ENCODE measurements at regions not wholly inside any gene's neighbourhood (a gene's known extent, or its start where the extent isn't known, plus 50 kb on each side); places are given as distances from the start of the nearest gene placed in this dataset.
"Not testable (repeated sequence)": the region's sequence is repeated elsewhere in the genome, so short reads cannot be mapped to it uniquely, and the experiment has no call there.

DNA sequence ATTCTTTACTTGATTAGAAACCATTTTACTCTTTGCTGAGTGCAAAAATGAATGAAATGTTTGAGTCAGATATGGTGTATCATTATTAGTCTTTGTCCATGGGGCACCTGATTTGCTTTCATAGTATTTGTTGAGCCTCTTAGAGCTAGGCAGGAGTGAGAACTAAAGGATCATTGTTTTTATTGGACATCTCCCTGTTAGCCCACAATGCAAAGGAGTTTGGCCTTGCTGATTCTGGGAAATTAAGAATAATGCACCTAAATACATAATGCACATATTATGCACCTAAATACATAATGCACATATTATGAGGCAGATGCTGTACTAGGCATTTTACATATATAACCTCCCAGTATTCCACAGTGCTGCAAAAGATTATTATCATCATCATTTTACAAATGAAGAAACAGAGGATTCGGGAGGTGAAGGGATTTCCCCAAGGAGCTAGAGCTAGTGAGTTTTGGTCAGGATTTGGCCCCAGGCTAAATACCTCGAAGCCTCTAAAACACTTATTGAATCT lies 113.0 kb upstream of the LIFR start:
- no peak for DNase-seq (ENCODE audit: low read depth)
- in situ Hi-C loops (cut with HindIII; ENCODE audit: low pct_unique_long_range_greater_than_20kb, low sequenced_read_pairs), result no loop called here

DNA sequence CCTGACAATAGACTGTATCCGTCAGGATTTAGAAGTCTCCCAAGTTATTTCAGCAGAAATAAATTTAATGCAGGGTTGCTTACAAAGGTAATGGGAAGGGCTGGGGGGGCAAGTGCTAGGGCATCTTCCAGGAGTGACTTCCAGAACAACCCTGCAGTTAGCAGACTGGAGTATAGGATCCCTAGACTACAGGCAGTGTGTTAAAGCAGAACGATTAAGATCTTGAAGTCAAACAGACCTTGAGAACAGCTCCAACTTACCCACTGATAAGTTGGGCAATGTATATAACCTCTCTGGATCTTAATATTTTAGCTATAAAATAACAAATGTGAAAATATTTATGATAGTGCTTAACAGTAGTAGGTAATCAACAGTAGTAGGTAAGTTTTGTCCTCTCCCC lies 113.6 kb upstream of the LIFR start:
- no peak for DNase-seq (ENCODE audit: low read depth)
- in situ Hi-C loops (cut with HindIII; ENCODE audit: low pct_unique_long_range_greater_than_20kb, low sequenced_read_pairs), result no loop called here

GRCh38 chr5:38670878-38671277 lies 114.4 kb upstream of the LIFR start:
- DNase-seq (ENCODE audit: low read depth), result no peak
- in situ Hi-C loops (cut with HindIII; ENCODE audit: low pct_unique_long_range_greater_than_20kb, low sequenced_read_pairs), result no loop called here

GRCh38 chr5:38672059-38672788 lies 115.8 kb upstream of the LIFR start:
- peak; percentile 13 for DNase-seq (ENCODE audit: low read depth)
- in situ Hi-C loops (cut with HindIII; ENCODE audit: low pct_unique_long_range_greater_than_20kb, low sequenced_read_pairs), result no loop called here

GRCh38 chr5:38673671-38674071 lies 117.2 kb upstream of the LIFR start:
- in situ Hi-C loops (cut with HindIII; ENCODE audit: low pct_unique_long_range_greater_than_20kb, low sequenced_read_pairs), result no loop called here
- DNase-seq (ENCODE audit: low read depth), result no peak

DNA sequence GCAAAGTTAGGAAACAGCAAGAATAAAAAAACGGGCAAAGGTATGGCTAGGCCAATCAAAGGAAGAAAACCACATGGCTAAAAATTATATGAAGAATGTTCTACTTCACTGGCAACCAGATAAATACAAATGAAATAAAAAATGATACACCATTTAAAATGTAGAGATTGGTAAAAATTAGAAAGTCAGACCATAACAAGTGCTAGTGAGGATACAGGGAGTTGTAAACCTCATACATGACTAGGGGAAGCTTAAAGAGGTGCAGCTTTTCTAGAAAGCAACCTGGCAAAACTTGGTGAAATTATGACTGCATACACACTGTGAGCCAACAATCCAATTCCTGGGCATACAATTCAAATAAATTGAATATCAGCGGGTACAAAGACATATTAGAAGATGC lies 119.0 kb upstream of the LIFR start:
- DNase-seq (ENCODE audit: low read depth), result no peak
- in situ Hi-C loops (cut with HindIII; ENCODE audit: low pct_unique_long_range_greater_than_20kb, low sequenced_read_pairs), result no loop called here

DNA sequence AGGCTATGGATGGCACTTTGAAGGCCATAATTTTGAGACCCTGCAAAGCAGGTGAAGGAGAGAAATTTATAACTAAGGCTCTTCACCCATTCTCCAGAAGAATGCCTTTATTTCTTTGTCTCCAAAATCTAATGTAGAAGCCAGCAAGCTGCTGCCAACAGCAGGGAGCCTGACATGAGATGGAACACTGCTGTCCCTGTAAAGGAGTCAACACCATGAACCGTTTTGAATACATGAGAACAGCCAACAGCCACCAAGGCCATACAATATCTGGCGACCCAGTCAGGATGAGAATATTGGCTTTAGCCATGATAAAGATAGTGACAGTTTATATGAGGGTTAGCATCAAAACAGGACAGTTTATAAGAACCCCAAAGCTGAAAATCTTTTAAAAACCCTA lies 121.2 kb upstream of the LIFR start:
- in situ Hi-C loops (cut with HindIII; ENCODE audit: low pct_unique_long_range_greater_than_20kb, low sequenced_read_pairs), result no loop called here
- no peak for DNase-seq (ENCODE audit: low read depth)

DNA sequence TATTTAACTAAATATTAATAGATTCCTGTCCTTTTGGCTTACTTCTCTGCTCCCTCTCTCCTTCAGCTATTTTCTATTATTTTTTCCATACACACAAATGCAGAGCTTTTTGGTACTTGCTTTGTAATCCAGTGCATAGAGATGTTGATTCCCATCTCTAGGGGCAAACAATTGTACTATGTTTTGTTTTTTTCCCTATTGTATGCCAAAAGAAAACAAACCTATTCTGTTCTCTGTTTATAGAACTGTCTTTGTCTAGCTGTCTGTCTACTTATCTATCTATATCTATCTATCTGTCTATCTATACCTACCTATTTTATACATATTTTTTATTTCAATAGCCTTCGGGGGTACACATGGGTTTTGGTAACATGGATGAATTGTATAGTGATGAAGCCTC lies 121.6 kb upstream of the LIFR start:
- in situ Hi-C loops (cut with HindIII; ENCODE audit: low pct_unique_long_range_greater_than_20kb, low sequenced_read_pairs), result no loop called here
- DNase-seq (ENCODE audit: low read depth), result no peak

GRCh38 chr5:38678697-38679096 lies 122.3 kb upstream of the LIFR start:
- DNase-seq (ENCODE audit: low read depth); in situ Hi-C loops (cut with HindIII; ENCODE audit: low pct_unique_long_range_greater_than_20kb, low sequenced_read_pairs): not testable (repeated sequence)

DNA sequence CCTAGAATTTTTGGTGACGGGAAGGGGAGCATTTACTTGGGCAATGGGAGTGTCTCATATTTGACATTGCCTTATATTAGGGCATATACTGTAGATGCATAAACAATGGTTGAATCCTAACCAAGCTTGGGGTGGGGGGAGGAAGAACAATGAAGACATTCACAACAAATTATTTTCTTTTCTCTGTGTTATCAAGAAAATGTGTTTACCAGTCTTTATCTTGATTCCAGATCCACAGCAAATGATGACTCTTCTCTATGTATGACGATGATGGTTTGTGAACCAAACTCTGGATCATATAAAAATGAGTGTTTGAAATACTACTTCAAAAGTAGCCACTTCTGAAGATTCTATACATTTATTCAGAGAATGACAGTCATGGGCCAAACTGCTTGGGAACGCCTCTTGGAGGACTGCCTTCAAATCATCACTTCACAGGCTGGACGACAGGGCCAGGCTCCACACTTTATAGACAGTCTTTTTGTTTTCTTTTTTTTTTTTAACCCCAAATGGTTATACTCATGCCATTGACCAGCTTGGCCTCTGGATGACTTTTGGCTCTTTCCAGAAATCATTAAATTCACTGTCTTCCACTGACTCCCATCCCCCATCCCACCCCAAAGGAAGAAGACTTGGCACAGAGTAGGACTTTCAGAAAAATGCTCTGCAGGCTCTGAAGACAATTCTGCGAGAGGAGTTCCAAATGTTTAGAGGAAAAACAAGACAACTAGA lies 123.8 kb upstream of the LIFR start:
- in situ Hi-C loops (cut with HindIII; ENCODE audit: low pct_unique_long_range_greater_than_20kb, low sequenced_read_pairs), result no loop called here
- DNase-seq (ENCODE audit: low read depth), result no peak

DNA sequence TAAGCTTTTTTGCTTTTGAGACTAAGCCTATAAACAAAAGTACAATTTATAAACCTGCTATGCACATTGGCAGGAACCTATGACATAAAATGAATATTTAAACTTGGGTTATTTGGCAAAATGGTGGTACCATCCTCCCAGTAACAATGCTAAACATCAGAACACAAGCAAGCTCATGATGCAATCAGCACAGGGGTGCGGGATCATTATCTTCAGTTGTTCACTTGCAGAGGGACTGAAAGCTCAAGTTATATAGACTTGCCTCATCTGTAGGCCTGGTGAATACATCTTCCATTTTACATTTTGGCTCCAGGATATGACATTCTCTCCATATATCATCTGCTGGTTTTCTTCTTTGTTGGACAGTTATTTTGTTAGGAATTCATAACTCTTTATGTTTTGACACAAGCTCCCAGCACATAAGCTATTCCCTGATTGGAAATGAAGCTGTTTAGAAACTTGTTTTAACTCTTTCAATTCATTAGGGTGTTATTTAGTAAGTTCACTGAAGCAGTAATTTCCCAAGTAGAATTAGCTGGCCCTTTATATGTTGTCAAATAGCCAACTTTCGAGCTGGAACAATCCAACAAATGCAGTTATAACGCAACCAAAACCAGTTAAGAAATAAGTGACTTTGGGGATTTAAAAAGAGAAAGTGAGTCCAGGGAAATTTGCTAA lies 124.7 kb upstream of the LIFR start:
- no peak for DNase-seq (ENCODE audit: low read depth)
- in situ Hi-C loops (cut with HindIII; ENCODE audit: low pct_unique_long_range_greater_than_20kb, low sequenced_read_pairs), result no loop called here

- in situ Hi-C loops (cut with HindIII; ENCODE audit: low pct_unique_long_range_greater_than_20kb, low sequenced_read_pairs), result no loop called here
- no peak for DNase-seq (ENCODE audit: low read depth)
Observed at GRCh38 chr5:38681966-38682365, 125.5 kb upstream of the LIFR start.

DNA sequence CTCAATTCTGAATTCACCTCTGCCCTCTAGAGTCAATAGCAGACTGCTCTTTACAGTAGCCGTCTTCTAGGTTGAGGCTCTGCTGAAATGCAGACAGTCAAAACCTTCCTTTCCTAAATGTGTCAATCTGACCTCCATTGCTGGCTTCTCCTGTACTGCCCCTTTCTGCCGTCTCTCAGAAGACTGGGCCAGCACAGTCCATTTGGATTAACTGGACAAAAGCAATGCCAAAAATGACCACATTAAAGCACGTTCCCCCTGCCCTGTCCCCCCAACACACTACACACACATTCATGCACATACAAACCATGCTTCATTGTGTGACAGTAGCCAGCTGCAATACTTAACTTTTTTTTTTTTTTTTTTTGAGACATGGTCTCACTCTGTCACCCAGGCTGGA lies 130.2 kb upstream of the LIFR start:
- in situ Hi-C loops (cut with HindIII; ENCODE audit: low pct_unique_long_range_greater_than_20kb, low sequenced_read_pairs), result no loop called here
- DNase-seq (ENCODE audit: low read depth), result no peak

DNA sequence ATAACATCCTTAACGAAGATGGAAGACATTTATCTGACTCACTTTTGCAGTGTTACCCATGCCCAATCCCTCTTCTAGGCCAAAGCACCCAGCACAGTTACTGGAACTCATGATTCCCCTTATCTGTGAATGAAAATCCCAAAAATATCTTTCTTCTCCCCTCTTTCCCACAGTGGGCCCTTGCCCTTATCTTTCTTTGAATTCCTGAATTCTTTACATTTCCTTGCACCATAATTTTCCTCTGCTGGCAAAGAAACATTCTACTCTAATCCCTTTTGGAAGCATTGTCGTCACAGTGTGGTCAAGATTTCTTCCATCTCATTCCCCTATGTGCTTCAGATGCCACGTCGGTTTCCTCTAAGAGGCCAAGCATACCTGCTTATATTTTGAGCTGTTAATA lies 135.9 kb upstream of the LIFR start:
- no peak for DNase-seq (ENCODE audit: low read depth)
- in situ Hi-C loops (cut with HindIII; ENCODE audit: low pct_unique_long_range_greater_than_20kb, low sequenced_read_pairs), result no loop called here

DNA sequence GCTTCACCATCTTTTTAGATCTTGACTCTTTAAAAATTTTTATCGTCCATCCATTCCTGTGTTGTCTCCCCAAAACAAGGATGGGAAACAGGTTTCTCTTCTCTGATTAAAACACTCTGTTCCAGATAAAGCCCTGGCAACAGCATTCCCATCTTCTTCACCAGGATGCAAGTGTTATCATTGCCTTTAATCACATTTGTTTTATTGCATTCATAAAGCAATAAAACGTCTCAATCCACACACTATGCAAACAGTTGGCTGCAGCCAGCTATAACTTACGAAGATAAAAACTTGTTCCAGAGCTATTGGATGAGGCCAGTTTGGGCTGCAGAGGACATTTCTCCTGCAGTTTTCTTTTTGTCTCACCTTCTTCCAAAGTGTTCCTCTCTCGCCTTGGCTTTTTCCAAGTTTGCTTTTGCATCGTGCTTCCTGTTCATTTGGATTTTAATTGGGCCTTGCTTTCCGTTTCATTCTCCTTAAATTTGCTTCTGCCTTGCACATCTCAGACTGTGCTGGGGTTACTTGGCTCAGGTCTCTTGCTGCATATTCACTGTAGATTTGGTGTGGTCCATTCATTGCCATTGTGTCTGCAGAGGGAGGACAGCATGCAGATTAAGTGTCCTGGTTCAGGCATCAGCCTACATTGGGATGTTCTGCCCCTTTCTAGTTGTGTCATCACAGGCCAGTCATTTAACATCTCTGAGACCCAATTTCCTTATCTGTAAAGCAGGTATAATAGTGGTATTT lies 136.5 kb upstream of the LIFR start:
- in situ Hi-C loops (cut with HindIII; ENCODE audit: low pct_unique_long_range_greater_than_20kb, low sequenced_read_pairs), result no loop called here
- DNase-seq (ENCODE audit: low read depth), result no peak

DNA sequence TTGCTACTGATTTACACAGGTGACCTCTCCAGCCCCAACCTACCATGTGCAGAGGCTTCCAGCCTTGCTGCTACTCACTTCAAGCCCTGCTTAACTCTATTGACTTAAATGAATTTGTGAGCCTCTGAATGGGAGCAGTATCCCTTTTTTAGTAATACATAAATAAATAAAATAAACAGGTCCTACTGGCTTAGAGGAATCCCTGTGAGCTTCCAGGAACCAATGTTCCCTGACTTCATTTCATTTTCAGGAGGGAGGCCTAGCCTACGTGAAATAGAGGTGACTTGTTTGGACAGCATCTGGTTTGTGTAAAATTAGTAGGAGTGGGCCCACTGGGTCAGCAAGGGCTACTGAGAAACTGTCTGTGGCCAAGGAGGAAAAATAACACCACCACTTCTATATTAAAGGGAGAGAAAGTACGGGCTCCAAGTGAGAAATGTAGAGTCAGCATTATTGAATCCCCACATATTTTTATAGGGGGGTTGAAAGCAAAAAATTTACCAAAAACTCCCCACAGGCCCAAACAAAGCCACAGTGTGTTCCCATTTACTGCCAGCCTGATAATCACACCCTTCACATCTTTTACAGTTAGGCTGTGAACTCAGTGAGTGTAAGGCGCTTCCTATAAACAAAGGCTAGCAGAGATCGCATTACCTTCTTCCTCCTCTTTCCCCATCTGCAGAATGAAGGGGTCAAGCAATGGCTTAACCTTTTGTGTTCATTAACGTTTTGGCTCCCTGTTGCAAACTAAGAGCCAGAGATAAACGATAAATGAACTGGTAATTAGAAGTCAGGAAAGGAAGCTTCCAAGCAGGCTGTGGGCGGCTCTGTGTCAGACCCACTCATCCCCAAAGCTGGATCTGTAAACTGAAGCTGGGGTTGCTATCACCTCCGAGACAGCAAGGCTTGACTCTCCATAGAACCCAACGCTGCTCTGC lies 138.8 kb upstream of the LIFR start:
- in situ Hi-C loops (cut with HindIII; ENCODE audit: low pct_unique_long_range_greater_than_20kb, low sequenced_read_pairs), result no loop called here
- DNase-seq (ENCODE audit: low read depth), result no peak

GRCh38 chr5:38697013-38697412 lies 140.6 kb upstream of the LIFR start:
- in situ Hi-C loops (cut with HindIII; ENCODE audit: low pct_unique_long_range_greater_than_20kb, low sequenced_read_pairs), result no loop called here
- no peak for DNase-seq (ENCODE audit: low read depth)

DNA sequence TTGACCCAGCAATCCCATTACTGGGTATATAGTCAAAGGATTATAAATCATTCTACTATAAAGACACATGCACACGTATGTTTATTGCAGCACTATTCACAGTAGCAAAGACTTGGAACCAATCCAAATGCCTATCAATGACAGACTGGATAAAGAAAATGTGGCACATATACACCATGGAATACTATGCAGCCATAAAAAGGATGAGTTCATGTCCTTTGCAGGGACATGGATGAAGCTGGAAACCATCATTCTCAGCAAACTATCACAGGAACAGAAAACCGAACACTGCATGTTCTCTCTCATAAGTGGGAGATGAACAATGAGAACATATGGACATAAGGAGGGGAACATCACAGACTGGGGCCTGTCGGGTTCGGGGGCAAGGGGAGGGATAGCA lies 140.3 kb upstream of the OSMR start:
- in situ Hi-C loops (cut with HindIII; ENCODE audit: low pct_unique_long_range_greater_than_20kb, low sequenced_read_pairs); DNase-seq (ENCODE audit: low read depth): not testable (repeated sequence)
